A549 (cell line): ENCODE measurements at regions not wholly inside any gene's neighbourhood (a gene's known extent, or its start where the extent isn't known, plus 50 kb on each side); places are given as distances from the start of the nearest gene placed in this dataset.

ENCODE experiments used
- ATAC-seq, 2 experiments: fragments of 200-7000 bp in 1 of 2; fragments of >200 bp in 1 of 2; cut with Nextera tagmentation in 1 of 2; cut with Tn5 transposase in 1 of 2; 3 replicates each; pipeline versions ENCODE4 v1.8.0 to v1.9.1; 2018 to 2020; ENCODE audit warnings: mild to moderate bottlenecking in 1 of 2, moderate library complexity in 1 of 2
- CTCF ChIA-PET: fragments of 300-600 bp; sonication (Branson Sonifier 250); formaldehyde crosslinking; extraction: SDS; loops from one replicate; lab custom pipeline; 2021; ENCODE audit warnings: antibody characterized with exemption, inconsistent platforms; lab: Yijun Ruan, JAX
- POLR2A ChIA-PET: fragments of 350-600 bp; formaldehyde crosslinking; extraction: SDS; loops from one replicate; lab custom pipeline; 2021; ENCODE audit warnings: antibody characterized with exemption, inconsistent platforms; lab: Yijun Ruan, JAX
- DNase-seq, 2 experiments: peaks; one replicate each; pipeline versions ENCODE4 v3.0.0 to v3.0.0-alpha.2; 2011 to 2016; ENCODE audit warnings: low read depth in 1 of 2, low spot score in 1 of 2
- FAIRE-seq: peaks from 2 replicates; lab custom pipeline; 2011; peaks lifted over from hg19 to GRCh38; lab: Jason Lieb, UNC
- H3K27ac ChIP-seq, 2 experiments: fragments of >200 bp; sonication (Bioruptor Twin); formaldehyde crosslinking; 3 replicates each; pipeline ENCODE4 v1.5.1; 2016 to 2017
- H3K4me1 ChIP-seq: fragments of >200 bp; sonication (Bioruptor Twin); formaldehyde crosslinking; 3 replicates; pipeline ENCODE4 v1.6.1; 2016
- H3K4me2 ChIP-seq: fragments of >200 bp; sonication (Bioruptor Twin); formaldehyde crosslinking; 3 replicates; pipeline ENCODE4 v1.6.1; 2016
- H3K4me3 ChIP-seq: fragments of >200 bp; sonication (Bioruptor Twin); formaldehyde crosslinking; 3 replicates; pipeline ENCODE4 v1.5.1; 2016
- H3K9me3 ChIP-seq: fragments of >200 bp; sonication (Bioruptor Twin); formaldehyde crosslinking; 3 replicates; pipeline ENCODE4 v1.6.1; 2016
- ATOH8 ChIP-seq: fragments of 250-450 bp; sonication (Bioruptor Pico); IDR thresholded peaks from 2 replicates; pipeline ENCODE4 v1.5.0; 2020; ENCODE audit warnings: low read depth, mild to moderate bottlenecking, moderate library complexity
- BHLHE40 ChIP-seq: IDR thresholded peaks from 2 replicates; pipeline ENCODE4 v1.6.1; 2012; ENCODE audit warnings: low read depth, low read length, inconsistent platforms
- CBX2 ChIP-seq: fragments of 200-600 bp; sonication (generic); IDR thresholded peaks from 2 replicates; pipeline ENCODE4 v1.6.1; 2016; ENCODE audit warnings: low read depth, mild to moderate bottlenecking, borderline replicate concordance
- CBX8 ChIP-seq: fragments of 200-600 bp; sonication (generic); IDR thresholded peaks from 2 replicates; pipeline ENCODE4 v1.6.1; 2016
- CHD2 ChIP-seq: fragments of 150-350 bp; IDR thresholded peaks from 2 replicates; pipeline ENCODE4 v1.6.1; 2014; ENCODE audit warnings: low read length; ENCODE audit not compliant: partially characterized antibody
- CHD4 ChIP-seq: fragments of 200-600 bp; sonication (generic); IDR thresholded peaks from 2 replicates; pipeline ENCODE4 v1.6.1; 2016; ENCODE audit warnings: antibody characterized with exemption, mild to moderate bottlenecking, borderline replicate concordance
- CTCF ChIP-seq: fragments of >200 bp; sonication (Bioruptor Twin); formaldehyde crosslinking; IDR thresholded peaks from 3 replicates; pipeline ENCODE4 v1.5.1; 2016
- EP300 ChIP-seq, 2 experiments: fragments of >200 bp; sonication (Bioruptor Twin); formaldehyde crosslinking; IDR thresholded peaks; 2 replicates in 1 of 2; 3 replicates in 1 of 2; pipeline ENCODE4 v1.6.1; 2016 to 2017
- ESRRA ChIP-seq: fragments of 150-350 bp; IDR thresholded peaks from 2 replicates; pipeline ENCODE4 v1.6.1; 2014; ENCODE audit warnings: mild to moderate bottlenecking, low read length, borderline replicate concordance
- FOXS1 ChIP-seq: fragments of 250-450 bp; sonication (Bioruptor Pico); IDR thresholded peaks from 2 replicates; pipeline ENCODE4 v1.5.0; 2020; ENCODE audit warnings: mild to moderate bottlenecking, moderate library complexity
- HDAC2 ChIP-seq: fragments of 200-600 bp; sonication (generic); IDR thresholded peaks from 2 replicates; pipeline ENCODE4 v1.6.1; 2016
- HMGXB4 ChIP-seq: fragments of 250-450 bp; sonication (Bioruptor Pico); IDR thresholded peaks from 2 replicates; pipeline ENCODE4 v1.5.0; 2021; ENCODE audit warnings: mild to moderate bottlenecking, moderate library complexity, borderline replicate concordance
- HOXB5 ChIP-seq: fragments of 250-450 bp; sonication (Bioruptor Pico); IDR thresholded peaks from 2 replicates; pipeline ENCODE4 v1.5.0; 2020; ENCODE audit warnings: mild to moderate bottlenecking, moderate library complexity
- JUNB ChIP-seq: fragments of >200 bp; sonication (Bioruptor Twin); formaldehyde crosslinking; IDR thresholded peaks from 2 replicates; pipeline ENCODE4 v1.6.1; 2016
- KDM5A ChIP-seq: fragments of 200-600 bp; sonication (generic); IDR thresholded peaks from 2 replicates; pipeline ENCODE4 v1.6.1; 2016; ENCODE audit warnings: antibody characterized with exemption, mild to moderate bottlenecking
- MAX ChIP-seq: IDR thresholded peaks from 2 replicates; pipeline ENCODE4 v1.6.1; 2012
- NFE2L2 ChIP-seq: fragments of 150-350 bp; conservative IDR thresholded peaks from 2 replicates; pipeline ENCODE4 v1.6.1; 2014; ENCODE audit warnings: low read length
- NR3C1 ChIP-seq: fragments of >200 bp; sonication (Bioruptor Twin); formaldehyde crosslinking; IDR thresholded peaks from 3 replicates; pipeline ENCODE4 v1.6.1; 2017
- POLR2AphosphoS2 ChIP-seq: conservative IDR thresholded peaks from 2 replicates; pipeline ENCODE4 v1.6.1; 2012; ENCODE audit warnings: low read length, improper control_type of control experiment, inconsistent platforms
- RAD21 ChIP-seq, 2 experiments: fragments of >200 bp in 1 of 2; sonication (Bioruptor Twin) in 1 of 2; formaldehyde crosslinking in 1 of 2; IDR thresholded peaks in 1 of 2; conservative IDR thresholded peaks in 1 of 2; 2 replicates in 1 of 2; 3 replicates in 1 of 2; pipeline ENCODE4 v1.6.1; 2012 to 2018; ENCODE audit warnings: inconsistent platforms in 1 of 2
- REST ChIP-seq: fragments of 200-600 bp; sonication (generic); IDR thresholded peaks from 2 replicates; pipeline ENCODE4 v1.6.1; 2016; ENCODE audit warnings: antibody characterized with exemption, mild to moderate bottlenecking, moderate library complexity
- RNF2 ChIP-seq: fragments of 200-600 bp; sonication (generic); IDR thresholded peaks from 2 replicates; pipeline ENCODE4 v1.6.1; 2016; ENCODE audit warnings: low read depth, mild to moderate bottlenecking, antibody characterized with exemption, moderate library complexity, borderline replicate concordance
- SMC3 ChIP-seq: fragments of >200 bp; sonication (Bioruptor Twin); formaldehyde crosslinking; IDR thresholded peaks from 3 replicates; pipeline ENCODE4 v1.6.1; 2018; ENCODE audit warnings: inconsistent platforms
- TFCP2L1 ChIP-seq: fragments of 250-450 bp; sonication (Bioruptor Pico); IDR thresholded peaks from 2 replicates; pipeline ENCODE4 v1.5.0; 2021; ENCODE audit warnings: mild to moderate bottlenecking
- TP53 ChIP-seq: fragments of 250-450 bp; sonication (Bioruptor Pico); IDR thresholded peaks from 2 replicates; pipeline ENCODE4 v1.5.0; 2021; ENCODE audit warnings: mild to moderate bottlenecking, moderate library complexity
- WGBS: methylation state at CpG from one replicate; pipeline ENCODE4 v1.1.6; 2017; ENCODE audit errors: missing lambda C conversion rate; 5-methylcytosine and 5-hydroxymethylcytosine counted together

GRCh38 chr1:157199421-157199755 lies 61.2 kb upstream of the ETV3 start:
- no peaks in the 10 kb centered on the region for H3K4me1 ChIP-seq
- WGBS, result 43% methylated on average over 3 of the region's 3 CpGs
- ChIA-PET CTCF (interaction anchor here (1.3 to 7.2 kb wide), 4 partner anchors 18 to 925 kb away, joined by 3 to 38 read pairs (median 4); no protein-coding TSS in a partner anchor), POLR2A (no interaction called here)
- no peak overlapping the region for H3K4me3 ChIP-seq
- DNase-seq (no peak), ATAC-seq (0 out of 6 replicates have a peak, but pooled peaks of 1 of the 2 experiments have one; percentile 11), FAIRE-seq (no peak)
- H3K9me3 ChIP-seq, result no peaks in the 10 kb centered on the region
- TF ChIP-seq BHLHE40, result no peak
- no peak for TF ChIP-seq CBX8
- TF ChIP-seq SMC3, result no peak
- H3K4me2 ChIP-seq, result no peak overlapping the region
- H3K27ac ChIP-seq, result no peak overlapping the region

GRCh38 chr1:157198619-157199420 lies 60.6 kb upstream of the ETV3 start:
- H3K4me1 ChIP-seq, result no peaks in the 10 kb centered on the region
- no peaks in the 10 kb centered on the region for H3K9me3 ChIP-seq
- CTCF ChIA-PET, result interaction anchor here (0.8 to 7.2 kb wide), 5 partner anchors 9 to 926 kb away, joined by 3 to 38 read pairs (median 4); no protein-coding TSS in a partner anchor
- H3K4me2 ChIP-seq, result no peak overlapping the region
- DNase-seq, result no peak
- TF ChIP-seq TP53 (CRISPR knock-in tag) (no peak), REST (no peak), HDAC2 (no peak), FOXS1 (CRISPR knock-in tag) (no peak), MAX (no peak), TFCP2L1 (CRISPR knock-in tag) (no peak), NFE2L2 (no peak), KDM5A (no peak), RNF2 (no peak), HOXB5 (CRISPR knock-in tag) (no peak), CBX2 (no peak), CTCF (no peak), NR3C1 (no peak)
- TF ChIP-seq, all 56 proteins: peak for 0
- POLR2A ChIA-PET, result no interaction called here
- Histone ChIP-seq H3K4me3 (no peak overlapping the region), H3K27ac (no peak overlapping the region)
- 64% methylated on average over 8 of the region's 8 CpGs for WGBS
- FAIRE-seq (no peak), ATAC-seq (no peak)

- Histone ChIP-seq H3K27ac (no peak overlapping the region), H3K4me2 (no peak overlapping the region), H3K4me3 (no peak overlapping the region), H3K9me3 (no peaks in the 10 kb centered on the region), H3K4me1 (no peaks in the 10 kb centered on the region)
- 74% methylated on average over 6 of the region's 7 CpGs for WGBS
- POLR2A ChIA-PET, result no interaction called here
- no peak for FAIRE-seq
- ATAC-seq, result no peak
- no peak for DNase-seq
- CTCF ChIA-PET, result interaction anchor here (0.8 to 7.2 kb wide), 4 partner anchors 10 to 927 kb away, joined by 3 to 38 read pairs (median 4); no protein-coding TSS in a partner anchor
- no peak for TF ChIP-seq HDAC2
- no peak for TF ChIP-seq JUNB
- TF ChIP-seq HMGXB4, result no peak
- no peak for TF ChIP-seq CHD2
- no peak for TF ChIP-seq ESRRA
- no peak for TF ChIP-seq ATOH8 (CRISPR knock-in tag)
- no peak for TF ChIP-seq CHD4
- TF ChIP-seq SMC3, result no peak
- no peak for TF ChIP-seq HOXB5 (CRISPR knock-in tag)
- no peak for TF ChIP-seq RAD21 (conservative IDR thresholded peaks at IDR 0.05 in 1 of 2, IDR thresholded peaks at IDR 0.05 in 1 of 2)
- no peak for TF ChIP-seq EP300 (IDR thresholded peaks at IDR 0.05)
- no peak for TF ChIP-seq POLR2AphosphoS2
- no peak for TF ChIP-seq NFE2L2
Observed at GRCh38 chr1:157197906-157198435, 59.8 kb upstream of the ETV3 start.
